HUES64 (cell line): ENCODE measurements at regions not wholly inside any gene's neighbourhood (a gene's known extent, or its start where the extent isn't known, plus 50 kb on each side); places are given as distances from the start of the nearest gene placed in this dataset.

Experiments
- H3K27ac ChIP-seq: 2 replicates; pipeline ENCODE4 v1.7.0; 2013; ENCODE audit warnings: low read depth, low read length, inconsistent platforms
- H3K27me3 ChIP-seq: 2 replicates; pipeline ENCODE4 v1.6.1; 2013; ENCODE audit warnings: mild to moderate bottlenecking, low read length; ENCODE audit not compliant: insufficient read depth
- H3K36me3 ChIP-seq: 2 replicates; pipeline ENCODE4 v1.6.1; 2013; ENCODE audit warnings: mild to moderate bottlenecking, low read length; ENCODE audit not compliant: insufficient read depth
- H3K4me1 ChIP-seq: 2 replicates; pipeline ENCODE4 v1.6.1; 2013; ENCODE audit warnings: mild to moderate bottlenecking, low read length, moderate library complexity; ENCODE audit not compliant: insufficient read depth
- H3K4me3 ChIP-seq: 2 replicates; pipeline ENCODE4 v1.5.1; 2013; ENCODE audit warnings: mild to moderate bottlenecking, low read length, moderate library complexity
- H3K9ac ChIP-seq: 2 replicates; pipeline ENCODE4 v1.6.1; 2013; ENCODE audit warnings: mild to moderate bottlenecking, low read depth, low read length
- H3K9me3 ChIP-seq: 2 replicates; pipeline ENCODE4 v1.6.1; 2013; ENCODE audit warnings: low read depth, low read length; ENCODE audit not compliant: insufficient read depth
- WGBS: fragments of 150-250, 120-280 bp; methylation state at CpG from one replicate; pipeline ENCODE4 v1.1.7; 2013; ENCODE audit warnings: missing lambda C conversion rate; 5-methylcytosine and 5-hydroxymethylcytosine counted together

- H3K27me3 ChIP-seq: no peaks in the 10 kb centered on the region
- WGBS: 67% methylated on average over 6 of the region's 7 CpGs
Measured at GRCh38 chr7:106793015-106793975, 71.8 kb upstream of the PIK3CG start.

GRCh38 chr7:106794276-106795083, 70.6 kb upstream of the PIK3CG start:
- H3K4me1 ChIP-seq: no peaks in the 10 kb centered on the region
- no peaks in the 10 kb centered on the region for H3K36me3 ChIP-seq
- no peaks in the 10 kb centered on the region for H3K27me3 ChIP-seq
- H3K27ac ChIP-seq: no peak overlapping the region
- no peak overlapping the region for H3K9ac ChIP-seq
- peaks cover 19% of the 10 kb centered on the region for H3K9me3 ChIP-seq
- H3K4me3 ChIP-seq: no peak overlapping the region
- WGBS: 93% methylated on average over 6 of the region's 6 CpGs

More at GRCh38 chr7:106793015-106793975, 71.8 kb upstream of the PIK3CG start:
- H3K4me1 ChIP-seq: no peaks in the 10 kb centered on the region
- no peak overlapping the region for H3K9ac ChIP-seq
- H3K4me3 ChIP-seq: no peak overlapping the region
- H3K9me3 ChIP-seq: peaks cover 10% of the 10 kb centered on the region
- H3K27ac ChIP-seq: no peak overlapping the region
- H3K36me3 ChIP-seq: no peaks in the 10 kb centered on the region

GRCh38 chr7:106795084-106795876, 69.8 kb upstream of the PIK3CG start:
- no peak overlapping the region for H3K27ac ChIP-seq

GRCh38 chr7:106795877-106796231, 69.2 kb upstream of the PIK3CG start:
- no peak overlapping the region for H3K4me3 ChIP-seq
- H3K4me1 ChIP-seq: no peaks in the 10 kb centered on the region
- H3K36me3 ChIP-seq: no peaks in the 10 kb centered on the region
- 60% methylated on average over 1 of the region's 1 CpG for WGBS
- H3K9me3 ChIP-seq: peaks cover 21% of the 10 kb centered on the region
- no peaks in the 10 kb centered on the region for H3K27me3 ChIP-seq
- no peak overlapping the region for H3K9ac ChIP-seq
- no peak overlapping the region for H3K27ac ChIP-seq

More at GRCh38 chr7:106795084-106795876, 69.8 kb upstream of the PIK3CG start:
- Histone ChIP-seq H3K4me3 (no peak overlapping the region), H3K36me3 (no peaks in the 10 kb centered on the region), H3K27me3 (no peaks in the 10 kb centered on the region), H3K9ac (no peak overlapping the region), H3K4me1 (no peaks in the 10 kb centered on the region), H3K9me3 (peaks cover 21% of the 10 kb centered on the region)
- WGBS: 95% methylated on average over 6 of the region's 6 CpGs

- Histone ChIP-seq H3K9ac (no peak overlapping the region), H3K27me3 (no peaks in the 10 kb centered on the region), H3K4me1 (no peaks in the 10 kb centered on the region), H3K27ac (no peak overlapping the region), H3K4me3 (no peak overlapping the region), H3K36me3 (no peaks in the 10 kb centered on the region), H3K9me3 (peaks cover 21% of the 10 kb centered on the region)
- WGBS: 80% methylated on average over 1 of the region's 1 CpG
Measured at GRCh38 chr7:106797937-106798336, 67.1 kb upstream of the PIK3CG start.

GRCh38 chr7:106802589-106802988, 62.5 kb upstream of the PIK3CG start:
- Histone ChIP-seq H3K27me3 (no peaks in the 10 kb centered on the region), H3K9ac (no peak overlapping the region)
- 96% methylated on average over 2 of the region's 2 CpGs for WGBS

GRCh38 chr7:106806556-106806955, 58.5 kb upstream of the PIK3CG start:
- Histone ChIP-seq H3K4me3 (no peak overlapping the region), H3K4me1 (no peaks in the 10 kb centered on the region), H3K27me3 (no peaks in the 10 kb centered on the region), H3K9ac (no peak overlapping the region), H3K27ac (no peak overlapping the region), H3K36me3 (no peaks in the 10 kb centered on the region), H3K9me3 (no peaks in the 10 kb centered on the region)
- WGBS: 89% methylated on average over 4 of the region's 4 CpGs

More at GRCh38 chr7:106802589-106802988, 62.5 kb upstream of the PIK3CG start:
- H3K36me3 ChIP-seq: no peaks in the 10 kb centered on the region
- no peaks in the 10 kb centered on the region for H3K4me1 ChIP-seq
- H3K9me3 ChIP-seq: peaks cover 16% of the 10 kb centered on the region
- H3K27ac ChIP-seq: no peak overlapping the region
- H3K4me3 ChIP-seq: no peak overlapping the region

- Histone ChIP-seq H3K36me3 (no peaks in the 10 kb centered on the region), H3K27ac (no peak overlapping the region), H3K27me3 (no peaks in the 10 kb centered on the region), H3K9me3 (no peaks in the 10 kb centered on the region), H3K9ac (no peak overlapping the region), H3K4me1 (no peaks in the 10 kb centered on the region), H3K4me3 (no peak overlapping the region)
- WGBS: 95% methylated on average over 4 of the region's 4 CpGs
Measured at GRCh38 chr7:106807474-106807873, 57.6 kb upstream of the PIK3CG start.

GRCh38 chr7:106808967-106809635, 56.0 kb upstream of the PIK3CG start:
- Histone ChIP-seq H3K9me3 (no peaks in the 10 kb centered on the region), H3K36me3 (no peaks in the 10 kb centered on the region), H3K9ac (no peak overlapping the region), H3K4me3 (no peak overlapping the region), H3K4me1 (no peaks in the 10 kb centered on the region), H3K27ac (no peak overlapping the region), H3K27me3 (no peaks in the 10 kb centered on the region)
- 94% methylated on average over 9 of the region's 9 CpGs for WGBS

- H3K9me3 ChIP-seq: no peaks in the 10 kb centered on the region
- WGBS: 97% methylated on average over 3 of the region's 3 CpGs
- H3K9ac ChIP-seq: no peak overlapping the region
- no peak overlapping the region for H3K4me3 ChIP-seq
- no peaks in the 10 kb centered on the region for H3K27me3 ChIP-seq
- no peak overlapping the region for H3K27ac ChIP-seq
- H3K4me1 ChIP-seq: no peaks in the 10 kb centered on the region
- H3K36me3 ChIP-seq: no peaks in the 10 kb centered on the region
Measured at GRCh38 chr7:106811472-106811871, 53.6 kb upstream of the PIK3CG start.
